Bronchial epithelial cell (primary cell): ENCODE measurements at regions not wholly inside any gene's neighbourhood (a gene's known extent, or its start where the extent isn't known, plus 50 kb on each side); places are given as distances from the start of the nearest gene placed in this dataset.
"Not testable (repeated sequence)": the region's sequence is repeated elsewhere in the genome, so short reads cannot be mapped to it uniquely, and the experiment has no call there.

Source experiments
- DNase-seq: peaks from one replicate; pipeline ENCODE4 v3.0.0-alpha.2; 2010; ENCODE audit warnings: low read depth
- FAIRE-seq: peaks from 2 replicates; lab custom pipeline; 2011; peaks lifted over from hg19 to GRCh38; lab: Jason Lieb, UNC
- H3K27me3 ChIP-seq: 2 replicates; pipeline ENCODE4 v1.5.1; 2011; ENCODE audit warnings: low read length; ENCODE audit not compliant: control insufficient read depth, insufficient read depth
- H3K36me3 ChIP-seq: 2 replicates; pipeline ENCODE4 v1.5.1; 2011; ENCODE audit warnings: low read length; ENCODE audit not compliant: control insufficient read depth, insufficient read depth
- H3K4me3 ChIP-seq: 2 replicates; pipeline ENCODE4 v1.5.1; 2011; ENCODE audit warnings: mild to moderate bottlenecking, low read depth, low read length, control low read depth
- TF ChIP-seq, protein P1 (sequence below): IDR thresholded peaks from 2 replicates; pipeline ENCODE4 v1.5.1; 2011; ENCODE audit warnings: mild to moderate bottlenecking, moderate library complexity, low read length, control low read depth, inconsistent platforms; ENCODE audit not compliant: insufficient read depth, severe bottlenecking

DNA sequence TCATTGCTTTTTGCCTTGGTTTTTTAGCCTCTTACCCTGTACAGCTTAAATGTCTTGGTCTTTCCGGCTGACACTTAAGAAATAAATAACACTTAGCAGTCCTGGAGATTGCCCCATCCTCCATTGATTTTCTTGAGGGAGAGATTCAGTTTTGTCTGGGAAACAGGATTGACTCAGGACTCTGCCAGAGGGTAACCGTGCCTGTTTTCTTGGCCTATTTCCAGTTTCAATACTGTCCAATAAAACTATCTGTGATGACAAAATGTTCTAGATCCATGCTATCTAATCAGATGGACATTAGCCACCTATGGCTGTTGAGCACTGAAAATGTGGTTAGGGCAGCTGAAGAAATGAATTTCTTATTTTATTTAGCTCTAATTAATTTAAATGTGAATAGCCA is 216.1 kb downstream of the DUSP10 start:
- H3K27me3 ChIP-seq = no peaks in the 10 kb centered on the region
- TF ChIP-seq, protein P1, sequence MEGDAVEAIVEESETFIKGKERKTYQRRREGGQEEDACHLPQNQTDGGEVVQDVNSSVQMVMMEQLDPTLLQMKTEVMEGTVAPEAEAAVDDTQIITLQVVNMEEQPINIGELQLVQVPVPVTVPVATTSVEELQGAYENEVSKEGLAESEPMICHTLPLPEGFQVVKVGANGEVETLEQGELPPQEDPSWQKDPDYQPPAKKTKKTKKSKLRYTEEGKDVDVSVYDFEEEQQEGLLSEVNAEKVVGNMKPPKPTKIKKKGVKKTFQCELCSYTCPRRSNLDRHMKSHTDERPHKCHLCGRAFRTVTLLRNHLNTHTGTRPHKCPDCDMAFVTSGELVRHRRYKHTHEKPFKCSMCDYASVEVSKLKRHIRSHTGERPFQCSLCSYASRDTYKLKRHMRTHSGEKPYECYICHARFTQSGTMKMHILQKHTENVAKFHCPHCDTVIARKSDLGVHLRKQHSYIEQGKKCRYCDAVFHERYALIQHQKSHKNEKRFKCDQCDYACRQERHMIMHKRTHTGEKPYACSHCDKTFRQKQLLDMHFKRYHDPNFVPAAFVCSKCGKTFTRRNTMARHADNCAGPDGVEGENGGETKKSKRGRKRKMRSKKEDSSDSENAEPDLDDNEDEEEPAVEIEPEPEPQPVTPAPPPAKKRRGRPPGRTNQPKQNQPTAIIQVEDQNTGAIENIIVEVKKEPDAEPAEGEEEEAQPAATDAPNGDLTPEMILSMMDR = no peak
- DNase-seq = no peak
- H3K4me3 ChIP-seq = no peak overlapping the region
- no peaks in the 10 kb centered on the region for H3K36me3 ChIP-seq
- FAIRE-seq = no peak

DNA sequence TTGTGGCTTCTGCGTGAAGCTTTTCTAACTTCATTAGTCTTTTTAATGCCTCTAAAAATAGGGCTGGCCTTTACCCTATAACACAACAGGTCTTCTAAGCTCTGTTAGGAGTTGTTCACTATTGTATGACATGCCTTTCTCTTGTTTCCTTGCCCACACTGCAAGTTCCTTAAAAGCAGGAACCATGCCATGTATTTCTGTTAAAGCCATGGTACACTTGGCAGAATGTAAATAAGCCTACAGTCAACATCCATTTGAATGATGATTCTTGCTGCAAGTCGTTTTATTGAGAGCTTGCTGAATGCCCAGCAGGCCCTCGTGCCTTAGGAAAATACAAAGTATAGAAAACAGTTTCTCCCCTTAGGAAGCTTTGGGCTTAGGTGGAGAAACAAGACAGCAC is 214.6 kb downstream of the DUSP10 start:
- FAIRE-seq (no peak), DNase-seq (no peak)
- Histone ChIP-seq H3K36me3 (no peaks in the 10 kb centered on the region), H3K27me3 (no peaks in the 10 kb centered on the region), H3K4me3 (no peak overlapping the region)
- TF ChIP-seq, protein P1 = no peak

DNA sequence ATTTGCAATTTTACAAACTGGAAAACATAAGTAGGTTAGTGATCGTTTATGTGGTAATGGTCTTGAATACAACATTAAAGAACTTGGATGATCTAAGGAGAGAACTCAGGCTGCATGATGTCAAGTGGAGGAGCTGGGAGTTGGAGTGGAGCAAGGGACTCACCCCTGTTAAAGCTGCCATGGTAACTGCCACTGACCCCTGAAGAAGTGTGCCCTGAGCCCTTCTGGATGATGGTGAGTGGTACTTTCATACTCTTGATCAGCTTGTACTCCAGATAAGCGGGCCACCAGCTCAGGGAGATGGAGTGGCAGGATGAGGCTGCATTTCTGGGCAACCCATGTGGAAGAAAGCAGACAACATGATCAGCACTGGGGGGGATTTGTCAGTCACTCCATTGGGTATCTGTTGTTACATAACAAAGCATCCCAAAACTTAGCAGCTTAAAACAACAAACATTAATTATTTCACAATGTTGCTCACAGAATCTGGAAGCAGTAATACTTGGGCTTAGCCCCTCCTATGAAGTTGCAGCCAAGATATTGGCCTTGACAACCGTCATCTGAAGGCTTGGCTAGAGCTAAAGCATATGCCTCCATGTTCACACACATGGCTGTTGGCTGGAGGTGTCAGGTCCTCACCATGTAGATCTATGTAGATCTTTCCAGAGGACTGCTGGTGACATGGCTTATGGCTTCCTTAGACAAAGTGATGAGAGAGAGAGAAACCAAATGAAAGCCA is 213.8 kb downstream of the DUSP10 start:
- no peaks in the 10 kb centered on the region for H3K36me3 ChIP-seq
- no peaks in the 10 kb centered on the region for H3K27me3 ChIP-seq
- FAIRE-seq (no peak), DNase-seq (no peak)
- no peak overlapping the region for H3K4me3 ChIP-seq
- TF ChIP-seq, protein P1 = no peak

DNA sequence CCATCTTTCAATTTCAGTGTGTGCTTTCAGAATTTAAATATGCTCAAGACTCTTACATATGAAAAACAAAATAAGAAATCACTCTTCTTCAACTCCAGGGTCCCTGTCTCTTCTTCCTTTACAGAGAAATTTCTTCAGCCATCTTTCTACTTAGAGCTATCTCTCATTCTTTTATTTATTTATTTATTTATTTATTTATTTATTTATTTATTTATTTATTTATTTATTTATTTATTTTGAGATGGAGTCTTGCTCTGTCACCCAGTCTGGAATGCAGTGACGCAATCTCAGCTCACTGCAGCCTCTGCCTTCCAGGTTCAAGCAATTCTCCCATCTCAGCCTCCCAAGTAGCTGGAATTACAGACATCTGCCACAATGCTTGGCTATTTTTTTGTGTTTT is 211.7 kb downstream of the DUSP10 start:
- not testable (repeated sequence) for DNase-seq, H3K27me3 ChIP-seq, H3K4me3 ChIP-seq, H3K36me3 ChIP-seq, FAIRE-seq

DNA sequence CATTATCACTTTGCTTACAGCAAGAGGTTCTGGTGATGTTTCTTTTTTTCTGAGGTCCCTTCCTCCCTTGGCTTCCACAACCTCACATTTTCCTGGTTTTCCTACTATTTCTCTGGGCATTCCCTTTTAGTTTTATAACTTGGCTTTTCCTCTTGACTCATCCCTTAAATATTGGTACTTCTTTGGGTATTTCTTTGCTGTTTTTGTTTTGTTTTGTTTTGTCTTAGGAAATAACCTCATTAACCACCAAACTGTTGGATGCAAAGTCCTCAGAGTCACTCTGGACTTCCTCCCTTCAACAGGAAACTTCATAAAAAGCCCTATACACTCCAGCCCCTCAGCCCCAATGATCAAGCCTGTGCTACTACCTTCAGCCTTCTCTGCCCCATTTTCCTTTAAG is 211.1 kb downstream of the DUSP10 start:
- no peaks in the 10 kb centered on the region for H3K27me3 ChIP-seq
- no peaks in the 10 kb centered on the region for H3K36me3 ChIP-seq
- no peak for FAIRE-seq
- TF ChIP-seq, protein P1 = no peak
- H3K4me3 ChIP-seq = no peak overlapping the region
- DNase-seq = no peak

DNA sequence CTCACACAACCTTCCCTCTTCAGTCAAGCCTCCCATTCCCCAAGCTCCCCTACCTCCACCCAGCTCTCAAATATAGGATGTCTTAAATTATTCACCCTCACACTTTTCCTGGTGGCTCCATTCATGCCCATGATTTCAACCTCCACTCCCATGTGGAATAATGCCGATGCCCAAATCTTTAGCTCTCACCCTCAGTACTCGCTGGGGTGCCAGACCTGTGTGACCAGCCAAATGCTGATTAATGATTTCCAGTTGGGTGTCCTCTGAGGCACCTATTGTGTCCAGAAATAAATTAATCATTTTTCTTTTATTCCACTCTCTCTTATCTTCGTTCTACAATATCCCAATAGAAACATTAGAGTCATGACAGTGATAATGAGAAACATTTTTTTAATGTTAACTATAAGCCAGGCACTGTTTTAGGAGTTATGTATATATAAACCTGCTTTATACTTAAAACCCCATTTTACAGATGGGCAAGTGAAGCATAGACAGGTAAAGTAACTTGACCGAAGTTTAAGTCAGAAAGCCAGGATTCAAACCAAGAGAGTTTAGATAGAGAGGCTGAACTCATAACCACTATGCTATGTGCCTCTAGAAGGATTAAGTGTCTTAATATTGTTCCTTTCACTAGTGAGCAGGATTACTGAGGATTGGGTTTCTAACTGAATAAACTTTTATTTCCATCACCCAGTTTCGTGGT is 209.7 kb downstream of the DUSP10 start:
- Histone ChIP-seq H3K36me3 (no peaks in the 10 kb centered on the region), H3K4me3 (no peak overlapping the region), H3K27me3 (no peaks in the 10 kb centered on the region)
- FAIRE-seq (no peak), DNase-seq (no peak)
- TF ChIP-seq, protein P1 = no peak
